GM12878 (cell line): ENCODE measurements at regions not wholly inside any gene's neighbourhood (a gene's known extent, or its start where the extent isn't known, plus 50 kb on each side); places are given as distances from the start of the nearest gene placed in this dataset.

Experiments used
- ATAC-seq: fragments of 200-7000 bp; cut with Tn5 transposase; 3 replicates; pipeline ENCODE4 v1.9.1; 2020; ENCODE audit warnings: mild to moderate bottlenecking, moderate library complexity
- BruUV-seq: library from RNA; stranded (reverse); fragments of 400-500 nt; replicated peaks from 2 replicates; lab custom pipeline; 2021; lab: Mats Ljungman, UMichigan
- CTCF ChIA-PET: fragments of 300-600 bp; sonication (Branson Sonifier 250); formaldehyde crosslinking; extraction: SDS; loops from one replicate; lab custom pipeline; 2021; ENCODE audit warnings: inconsistent platforms; lab: Yijun Ruan, JAX
- POLR2A ChIA-PET: fragments of 350-600 bp; formaldehyde crosslinking; extraction: SDS; loops from one replicate; lab custom pipeline; 2021; ENCODE audit warnings: inconsistent platforms; lab: Charles Lee
- RAD21 ChIA-PET: fragments of 300-600 bp; sonication (Branson Sonifier 250); formaldehyde crosslinking; loops from one replicate; lab custom pipeline; 2023; ENCODE audit warnings: antibody characterized with exemption; ENCODE audit not compliant: unreplicated experiment; lab: Charles Lee
- SMC1A ChIA-PET: fragments of 300-600 bp; sonication (Branson Sonifier 250); formaldehyde crosslinking; loops from one replicate; lab custom pipeline; 2023; ENCODE audit not compliant: unreplicated experiment, uncharacterized antibody; lab: Charles Lee
- DNase-seq: peaks from one replicate; pipeline ENCODE4 v3.0.0-alpha.2; 2011; ENCODE audit warnings: low read depth, low spot score
- FAIRE-seq: peaks from 3 replicates; lab custom pipeline; 2011; peaks lifted over from hg19 to GRCh38; lab: Jason Lieb, UNC
- H2AFZ ChIP-seq: 2 replicates; pipeline ENCODE4 v1.6.0; 2011; ENCODE audit warnings: low read depth, low read length, control low read depth; ENCODE audit not compliant: control insufficient read depth
- H3K27ac ChIP-seq: 2 replicates; pipeline ENCODE4 v1.5.1; 2011; ENCODE audit warnings: control low read depth; ENCODE audit not compliant: control insufficient read depth, insufficient read depth
- H3K27me3 ChIP-seq, 2 experiments: replicated peaks in 1 of 2; 2 replicates each; pipeline versions ENCODE4 v1.6.0 to v1.6.1; 2011; ENCODE audit warnings: low read length in 1 of 2; ENCODE audit not compliant: control insufficient read depth in 2 of 2, insufficient read depth in 2 of 2
- H3K36me3 ChIP-seq, 2 experiments: 2 replicates each; pipeline ENCODE4 v1.5.1; 2011; ENCODE audit warnings: low read length in 1 of 2; ENCODE audit not compliant: control insufficient read depth in 2 of 2, insufficient read depth in 2 of 2
- H3K4me1 ChIP-seq: 2 replicates; pipeline ENCODE4 v1.6.1; 2011; ENCODE audit warnings: mild to moderate bottlenecking, low read length, moderate library complexity, mixed read lengths; ENCODE audit not compliant: control insufficient read depth, insufficient read depth
- H3K4me2 ChIP-seq: 2 replicates; pipeline ENCODE4 v1.6.0; 2011; ENCODE audit warnings: control low read depth; ENCODE audit not compliant: control insufficient read depth, insufficient read depth
- H3K4me3 ChIP-seq: fragments of 200-600 bp; sonication (generic); 2 replicates; pipeline ENCODE4 v1.5.1; 2016
- H3K79me2 ChIP-seq: 2 replicates; pipeline ENCODE4 v1.6.0; 2011; ENCODE audit warnings: low read length; ENCODE audit not compliant: control insufficient read depth, insufficient read depth
- H3K9ac ChIP-seq: 2 replicates; pipeline ENCODE4 v1.8.0; 2011; ENCODE audit warnings: low read length, control low read depth, mixed read lengths; ENCODE audit not compliant: control insufficient read depth, insufficient read depth
- H3K9me3 ChIP-seq: replicated peaks from 3 replicates; pipeline ENCODE4 v1.5.1; 2011; ENCODE audit warnings: mild to moderate bottlenecking, low read length; ENCODE audit not compliant: control insufficient read depth, insufficient read depth
- H4K20me1 ChIP-seq: 2 replicates; pipeline ENCODE4 v1.6.0; 2011; ENCODE audit not compliant: control insufficient read depth, insufficient read depth
- EP300 ChIP-seq, 2 experiments: fragments of 150-350 bp in 1 of 2; IDR thresholded peaks; 2 replicates each; pipeline ENCODE4 v1.6.1; 2011 to 2012; ENCODE audit warnings: low read depth in 2 of 2, low read length in 2 of 2, borderline replicate concordance in 1 of 2, improper control_type of control experiment in 1 of 2, inconsistent platforms in 1 of 2; ENCODE audit not compliant: control insufficient read depth in 1 of 2
- MEF2A ChIP-seq: IDR thresholded peaks from 2 replicates; pipeline ENCODE4 v1.6.1; 2011; ENCODE audit warnings: low read depth, mild to moderate bottlenecking, low read length, moderate library complexity; ENCODE audit not compliant: insufficient read depth
- SPI1 ChIP-seq: IDR thresholded peaks from 2 replicates; pipeline ENCODE4 v1.6.1; 2011; ENCODE audit warnings: low read depth, mild to moderate bottlenecking, low read length, moderate library complexity, borderline replicate concordance; ENCODE audit not compliant: insufficient read depth
- WGBS: methylation state at CpG from one replicate; pipeline ENCODE4 v1.1.6; 2016; ENCODE audit warnings: low lambda C conversion rate; ENCODE audit not compliant: insufficient replicate concordance, insufficient coverage; ENCODE audit errors: missing lambda C conversion rate; 5-methylcytosine and 5-hydroxymethylcytosine counted together
- in situ Hi-C: fragments of 300-500 bp; cut with MboI; formaldehyde crosslinking; loops from 9 replicates; pipeline ENCODE4 v1.14.3; 2018; ENCODE audit warnings: mixed read lengths
- intact Hi-C: fragments of 100-400 bp; cut with micrococcal nuclease; formaldehyde crosslinking; loops from one replicate; pipeline ENCODE4 v1.14.2; 2022; ENCODE audit not compliant: unreplicated experiment
- TF ChIP-seq, protein P1 (sequence below): IDR thresholded peaks from 2 replicates; pipeline ENCODE4 v1.6.1; 2012; ENCODE audit warnings: low read depth, low read length, improper control_type of control experiment
- TF ChIP-seq, protein P2 (sequence below): IDR thresholded peaks from 2 replicates; pipeline ENCODE4 v1.6.1; 2012; ENCODE audit warnings: low read depth, low read length, improper control_type of control experiment

DNA sequence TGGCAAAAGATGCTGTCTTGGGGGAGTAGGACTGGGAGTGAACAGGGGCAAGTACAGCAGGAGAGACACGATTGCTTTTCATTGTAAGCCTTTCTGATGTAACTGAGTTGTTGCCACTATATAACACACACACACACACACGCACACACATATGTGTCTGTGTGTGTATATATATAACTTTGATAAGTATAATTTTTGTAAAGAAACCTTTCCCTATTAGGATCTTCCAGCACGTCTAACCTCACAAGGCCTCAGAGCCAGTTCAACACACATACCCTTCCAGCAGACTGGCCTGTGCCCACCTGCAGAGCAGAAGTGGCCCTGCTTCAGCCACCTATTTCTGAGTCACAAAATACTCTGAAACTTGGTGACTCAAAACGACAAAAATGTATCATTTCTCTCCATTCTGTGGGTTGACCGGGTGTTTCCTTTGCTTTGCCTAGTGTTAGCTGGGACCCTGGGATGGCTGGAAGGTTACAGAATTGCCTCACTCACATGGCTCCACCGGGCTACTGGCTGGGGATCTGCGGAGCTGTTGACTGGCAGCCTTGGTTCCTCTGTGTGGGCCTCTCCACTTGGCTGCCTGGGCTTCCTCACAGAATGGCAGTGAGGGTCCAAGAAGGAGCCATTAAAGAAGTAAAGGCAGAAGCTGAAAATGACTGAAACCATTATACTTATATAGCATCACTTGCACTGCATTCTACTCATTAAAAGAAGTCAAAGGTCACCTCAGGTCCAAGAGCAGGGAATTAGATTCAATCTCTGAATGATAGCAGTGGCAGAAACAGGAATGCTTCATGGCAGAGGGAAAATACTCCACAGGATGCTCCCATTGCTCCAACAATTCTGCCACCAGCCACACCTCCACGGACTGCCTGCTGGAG, 126.4 kb downstream of the BANF2 start (continued):
- TF ChIP-seq, protein P1, sequence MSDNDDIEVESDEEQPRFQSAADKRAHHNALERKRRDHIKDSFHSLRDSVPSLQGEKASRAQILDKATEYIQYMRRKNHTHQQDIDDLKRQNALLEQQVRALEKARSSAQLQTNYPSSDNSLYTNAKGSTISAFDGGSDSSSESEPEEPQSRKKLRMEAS: no peak
- peak; percentile 83 for TF ChIP-seq SPI1
- peak; percentile 59 to 94; a peak in 3 of 4 replicates for TF ChIP-seq EP300 (IDR thresholded peaks at IDR 0.05; ENCODE audit: borderline replicate concordance in 1 of 2, control insufficient read depth in 1 of 2, low read depth in 2 of 2, low read length in 2 of 2)

DNA sequence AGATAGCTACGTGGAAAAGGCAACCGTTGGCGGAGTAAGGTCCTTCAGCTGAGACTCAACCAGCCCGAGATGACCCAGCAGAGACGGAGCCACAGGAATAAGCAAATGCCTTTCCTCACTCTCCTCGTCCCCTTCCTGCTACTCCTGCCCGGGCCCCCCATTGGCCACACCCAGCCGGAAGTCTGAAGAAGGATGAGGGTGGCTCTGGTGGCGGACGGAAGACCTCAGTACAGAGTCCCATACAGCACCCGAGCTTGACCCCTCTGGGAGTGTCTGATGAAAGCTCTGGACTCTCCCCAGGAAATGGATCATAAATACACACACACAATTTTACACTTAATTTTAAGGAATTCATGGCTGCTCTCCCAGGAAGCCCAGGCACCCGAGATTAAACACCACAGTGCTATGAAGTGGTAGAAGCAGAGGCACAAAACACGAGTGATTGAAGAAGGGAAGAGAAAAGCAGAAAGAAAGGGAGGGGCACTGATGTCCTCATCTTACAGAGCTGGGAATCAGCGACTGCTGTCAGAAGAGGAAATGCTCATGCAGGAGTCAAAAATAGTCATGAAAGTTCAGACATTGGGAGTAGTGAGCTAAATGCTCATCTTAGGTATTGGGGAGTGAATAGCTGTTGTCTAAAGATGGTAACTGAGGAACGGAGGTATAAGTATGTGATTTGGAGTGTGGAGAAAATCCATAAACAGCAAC, 125.6 kb downstream of the BANF2 start:
- DNase-seq (no peak), FAIRE-seq (peak; percentile 86), ATAC-seq (peak; percentile 12)
- RAD21 ChIA-PET: interaction anchor here (1.2 to 3.0 kb wide), 2 partner anchors 31 to 69 kb away, joined by 3 to 10 read pairs; no protein-coding TSS in a partner anchor
- Histone ChIP-seq H3K27ac (peak overlapping the region; percentile 69), H3K4me2 (peak overlapping the region; percentile 85), H3K9me3 (no peaks in the 10 kb centered on the region), H3K27me3 (no peaks in the 10 kb centered on the region), H3K9ac (peak overlapping the region; percentile 24; the same call in 1 of the 2 replicates), H3K4me3 (no peak overlapping the region), H2AFZ (peak overlapping the region; percentile 50), H3K4me1 (peaks cover 18% of the 10 kb centered on the region), H3K36me3 (no peaks in the 10 kb centered on the region), H3K79me2 (no peaks in the 10 kb centered on the region), H4K20me1 (no peaks in the 10 kb centered on the region)
- intact Hi-C loops: loop anchor here (5.0 kb wide), 1 partner anchor 72 kb away; no protein-coding TSS in a partner anchor
- TF ChIP-seq, protein P2, sequence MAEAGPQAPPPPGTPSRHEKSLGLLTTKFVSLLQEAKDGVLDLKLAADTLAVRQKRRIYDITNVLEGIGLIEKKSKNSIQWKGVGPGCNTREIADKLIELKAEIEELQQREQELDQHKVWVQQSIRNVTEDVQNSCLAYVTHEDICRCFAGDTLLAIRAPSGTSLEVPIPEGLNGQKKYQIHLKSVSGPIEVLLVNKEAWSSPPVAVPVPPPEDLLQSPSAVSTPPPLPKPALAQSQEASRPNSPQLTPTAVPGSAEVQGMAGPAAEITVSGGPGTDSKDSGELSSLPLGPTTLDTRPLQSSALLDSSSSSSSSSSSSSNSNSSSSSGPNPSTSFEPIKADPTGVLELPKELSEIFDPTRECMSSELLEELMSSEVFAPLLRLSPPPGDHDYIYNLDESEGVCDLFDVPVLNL: no peak
- TF ChIP-seq MEF2A: 0 out of 2 replicates have a peak, but pooled peaks have one; percentile 19
- BruUV-seq: no TSS peak
- SMC1A ChIA-PET: interaction anchor here (0.7 to 2.1 kb wide), 5 partner anchors 15 to 73 kb away, joined by 3 to 6 read pairs (median 3); no protein-coding TSS in a partner anchor
- in situ Hi-C loops: no loop called here
- POLR2A ChIA-PET: no interaction called here
- CTCF ChIA-PET: interaction anchor here (1.9 to 2.7 kb wide), 2 partner anchors 32 to 72 kb away, joined by 9 read pairs; no protein-coding TSS in a partner anchor
- WGBS: 63% methylated on average over 15 of the region's 15 CpGs
